Inflammatory macrophage treated with lipopolysaccharide for 4 hours (primary cell): ENCODE measurements at regions not wholly inside any gene's neighbourhood (a gene's known extent, or its start where the extent isn't known, plus 50 kb on each side); places are given as distances from the start of the nearest gene placed in this dataset.

Experiments
- DNase-seq: peaks from one replicate; pipeline ENCODE4 v3.0.0-alpha.2; 2020

DNA sequence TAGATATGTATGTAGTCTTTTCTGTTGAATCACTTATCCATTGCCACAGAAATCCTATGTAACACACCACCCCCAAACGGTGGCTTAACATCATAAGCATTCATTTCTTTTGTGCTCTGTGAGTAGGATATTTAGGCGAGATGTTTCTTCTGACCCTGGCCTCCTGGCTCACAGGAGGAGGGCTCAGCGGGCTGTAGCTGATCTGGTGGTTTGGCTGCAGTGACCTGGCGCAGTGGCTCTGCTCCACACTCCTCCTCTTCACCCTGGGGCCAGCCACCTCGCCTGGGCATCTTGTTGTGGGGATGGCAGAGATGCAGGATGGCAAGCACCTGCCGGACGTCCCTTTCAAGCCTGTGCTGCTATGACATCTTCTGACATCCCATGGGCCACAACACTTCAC lies 147.1 kb upstream of the IRS2 start:
- DNase-seq: no peak

- DNase-seq: no peak
Observed at GRCh38 chr13:109924376-109924775, 138.0 kb upstream of the IRS2 start.

- no peak for DNase-seq
Observed at GRCh38 chr13:109922518-109922917, 136.1 kb upstream of the IRS2 start.

- no peak for DNase-seq
Observed at GRCh38 chr13:109919715-109920375, 133.5 kb upstream of the IRS2 start.

DNA sequence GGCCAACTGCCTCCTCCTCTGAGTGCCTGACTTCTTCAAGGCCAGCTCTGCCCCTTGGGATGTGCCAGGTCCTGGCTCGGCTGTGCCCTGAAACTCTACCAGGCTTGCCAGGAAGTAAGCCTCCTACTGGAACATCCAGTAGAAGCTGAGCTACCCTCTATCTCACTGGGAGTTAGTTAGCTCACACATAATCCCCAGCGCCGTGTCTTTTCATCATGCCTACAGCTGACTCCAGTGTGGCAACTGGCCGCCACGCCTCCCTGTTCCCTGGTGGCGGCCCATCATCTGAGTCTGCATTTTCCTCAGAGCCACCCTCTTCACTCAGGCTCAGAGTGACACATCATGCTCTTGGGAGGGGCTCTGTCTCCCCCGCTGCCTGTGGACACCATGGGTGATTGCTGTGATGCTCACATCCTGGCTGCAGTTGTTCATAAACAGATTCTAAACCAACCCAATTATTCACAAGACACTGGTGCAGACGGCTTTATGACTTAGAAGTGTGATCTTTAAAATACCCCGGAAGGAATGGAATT lies 131.9 kb upstream of the IRS2 start:
- no peak for DNase-seq

DNA sequence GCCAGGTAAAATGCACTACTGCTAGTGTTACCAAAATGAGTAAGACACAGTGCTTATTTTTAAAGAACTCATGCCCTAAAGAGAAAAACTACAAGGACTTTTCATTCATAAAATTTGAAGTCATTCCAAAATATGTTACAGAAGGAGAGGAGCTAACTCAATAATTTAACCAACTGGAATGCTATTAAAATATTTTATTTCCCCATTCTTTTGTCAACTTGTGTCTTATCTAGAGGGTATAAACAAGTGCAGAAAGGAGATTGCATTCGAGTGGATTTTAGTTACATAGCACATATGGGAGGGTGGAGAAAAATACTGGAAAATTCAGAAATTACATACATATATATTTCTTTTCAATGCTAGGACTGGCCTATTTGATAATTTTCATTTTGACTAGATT lies 131.0 kb upstream of the IRS2 start:
- DNase-seq: no peak

- no peak for DNase-seq
Observed at GRCh38 chr13:109913936-109914510, 127.6 kb upstream of the IRS2 start.

DNA sequence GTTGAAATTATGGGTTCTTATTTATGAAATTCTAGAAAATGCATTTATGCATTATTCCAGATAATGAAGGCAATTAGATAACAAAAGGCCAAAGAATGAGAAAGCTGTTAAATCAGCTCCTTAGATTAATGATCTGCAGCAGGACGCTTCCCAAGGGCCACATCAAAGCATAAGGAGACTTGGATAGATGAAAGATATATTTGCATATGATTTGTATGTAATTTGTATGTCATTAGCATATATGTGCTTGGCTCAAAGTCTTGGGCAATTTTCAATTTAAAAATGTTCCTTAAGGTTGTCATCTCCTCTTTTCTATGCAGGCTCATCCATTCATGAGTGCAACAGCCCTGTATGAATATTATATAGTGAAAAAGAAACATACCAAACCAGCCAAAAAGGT lies 126.8 kb upstream of the IRS2 start:
- DNase-seq: no peak

GRCh38 chr13:109910194-109910593 lies 123.8 kb upstream of the IRS2 start:
- DNase-seq: no peak

- DNase-seq: no peak
Observed at GRCh38 chr13:109906976-109907375, 120.6 kb upstream of the IRS2 start.

GRCh38 chr13:109904218-109904617 lies 117.8 kb upstream of the IRS2 start:
- no peak for DNase-seq

DNA sequence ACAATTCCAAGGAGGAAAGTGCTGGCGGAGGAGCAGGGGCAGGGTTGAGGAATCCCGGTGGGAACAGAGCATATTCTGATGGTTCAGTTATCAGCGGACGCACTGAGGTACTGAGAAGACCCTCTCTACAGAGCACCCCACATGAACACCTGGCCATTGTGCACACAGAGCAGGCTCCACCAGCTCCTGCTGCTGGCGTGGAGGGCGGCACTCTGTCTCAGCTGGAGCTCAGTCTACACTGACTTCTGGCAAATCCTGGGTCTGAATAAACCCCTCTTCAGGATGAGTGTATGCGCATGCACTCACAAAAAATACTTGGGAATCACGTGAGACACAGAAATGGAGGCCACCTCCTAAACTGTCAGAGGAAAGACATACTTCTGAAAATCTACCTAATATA lies 114.4 kb upstream of the IRS2 start:
- DNase-seq: no peak

DNA sequence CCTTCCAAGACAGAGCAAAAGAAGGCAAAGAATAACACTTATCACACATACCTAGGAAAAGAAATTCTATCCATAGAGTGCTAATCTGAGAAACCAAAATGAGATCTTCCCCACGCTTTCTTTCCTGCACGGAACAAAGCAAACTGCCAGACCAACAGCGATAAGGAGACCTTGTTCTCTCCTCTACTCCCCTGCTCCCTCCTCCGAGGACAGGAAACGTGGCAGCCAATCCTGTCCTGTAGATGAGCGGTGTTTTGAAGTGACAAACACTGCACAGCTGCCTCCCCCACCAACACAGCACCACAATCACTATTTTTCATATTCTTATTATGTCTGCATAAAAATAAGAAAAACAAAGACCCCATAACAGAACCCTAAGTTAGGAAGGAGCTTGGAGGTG lies 113.9 kb upstream of the IRS2 start:
- no peak for DNase-seq

- DNase-seq: no peak
Observed at GRCh38 chr13:109899748-109900147, 113.4 kb upstream of the IRS2 start.

DNA sequence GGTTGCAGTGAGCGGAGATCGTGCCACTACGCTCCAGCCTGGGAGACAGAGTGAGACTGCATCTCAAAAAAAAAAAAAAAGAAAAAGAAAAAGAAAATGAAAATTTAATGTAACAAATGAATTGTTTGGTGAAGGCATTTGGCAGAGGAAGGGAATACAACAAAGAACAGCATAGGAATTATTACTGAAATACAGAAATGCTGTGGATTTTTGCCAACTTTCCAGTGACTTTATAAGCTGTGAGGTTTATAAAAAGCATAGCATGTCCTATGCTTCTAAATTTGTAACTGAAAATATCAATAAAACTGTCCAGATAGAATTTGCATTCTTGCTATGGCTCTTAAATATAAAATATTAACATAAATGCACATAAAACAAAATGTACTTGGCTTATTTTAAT lies 112.9 kb upstream of the IRS2 start:
- no peak for DNase-seq

DNA sequence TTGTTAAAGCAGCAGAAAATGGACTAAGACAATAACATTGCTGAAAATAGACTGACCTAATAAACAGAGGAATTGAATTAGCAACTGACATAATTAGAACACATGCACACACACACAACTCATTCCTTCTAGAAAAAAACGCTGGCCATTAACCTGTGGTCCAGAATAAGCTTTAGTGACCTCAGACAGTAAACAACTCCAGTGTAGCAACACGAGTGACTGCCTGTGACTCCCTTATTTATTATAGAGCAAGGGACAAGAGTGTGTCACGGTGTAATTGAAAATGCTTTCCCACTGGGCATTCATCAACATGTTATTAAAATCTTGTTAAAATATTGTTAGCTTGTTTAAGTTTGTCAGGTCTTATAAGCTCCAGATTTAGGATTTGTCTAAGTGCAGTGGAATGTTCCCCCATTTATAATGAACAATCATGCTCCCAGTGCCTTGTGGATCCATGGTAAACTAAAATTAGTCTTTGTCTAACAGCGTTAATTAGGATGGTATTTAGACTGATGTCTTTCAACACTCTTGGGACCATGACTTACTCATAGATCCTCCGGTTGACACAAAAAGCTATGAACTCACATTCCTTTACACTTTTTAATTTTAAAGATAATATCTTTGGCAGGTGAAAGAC lies 111.7 kb upstream of the IRS2 start:
- no peak for DNase-seq

GRCh38 chr13:109892101-109892500 lies 105.7 kb upstream of the IRS2 start:
- no peak for DNase-seq

- DNase-seq: no peak
Observed at GRCh38 chr13:109885235-109885634, 98.9 kb upstream of the IRS2 start.

GRCh38 chr13:109884462-109884861 lies 98.1 kb upstream of the IRS2 start:
- no peak for DNase-seq

DNA sequence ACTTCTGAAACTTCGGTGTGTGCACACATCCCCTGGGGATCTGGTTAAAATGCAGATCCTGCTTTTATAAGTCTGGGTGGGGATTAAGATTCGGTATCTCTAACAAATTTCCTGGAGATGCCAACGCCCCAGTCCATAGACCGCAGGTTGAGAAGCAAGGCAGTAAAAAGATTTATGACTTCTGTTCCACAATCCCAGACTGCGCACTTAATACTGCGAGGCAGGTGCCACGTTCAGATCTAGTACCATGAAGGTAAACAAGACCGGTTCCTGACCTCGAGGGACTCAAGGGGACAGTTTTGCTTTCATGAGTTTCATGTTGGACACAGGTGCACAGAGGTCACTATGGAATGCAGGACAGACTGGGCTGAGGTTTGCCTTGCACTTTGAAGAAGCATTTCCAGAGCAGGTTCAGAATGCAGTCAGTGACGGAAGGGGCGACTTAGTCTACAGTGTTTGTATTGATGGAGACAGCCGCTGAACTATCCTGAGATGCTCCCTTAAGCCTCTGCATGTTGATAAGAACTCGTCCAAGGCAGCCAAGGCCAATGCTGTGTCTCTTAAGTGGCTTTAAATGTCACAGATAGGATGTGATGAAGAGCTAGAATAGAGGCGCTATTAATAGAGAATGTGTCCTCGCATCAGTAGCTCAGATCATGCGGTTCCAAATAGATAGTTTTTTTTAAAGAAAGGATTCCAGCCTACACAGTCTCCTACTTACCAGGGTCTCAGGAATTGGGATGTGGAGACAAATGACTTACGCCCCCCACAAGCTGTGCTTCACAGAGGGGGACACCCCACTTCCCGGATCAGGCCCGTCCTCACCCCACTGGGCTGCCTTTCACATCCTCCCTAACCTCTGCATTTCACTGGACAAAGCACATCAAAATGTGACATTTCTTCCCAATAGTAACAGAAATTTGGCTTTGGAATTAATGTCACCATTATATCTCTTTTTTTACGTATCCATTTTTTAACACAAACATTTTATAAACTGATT lies 97.1 kb upstream of the IRS2 start:
- DNase-seq: no peak

GRCh38 chr13:109881961-109882558 lies 95.7 kb upstream of the IRS2 start:
- no peak for DNase-seq

- DNase-seq: no peak
Observed at GRCh38 chr13:109881347-109881725, 95.0 kb upstream of the IRS2 start.
